Globus pallidus (tissue), 1 donor: ENCODE measurements at regions not wholly inside any gene's neighbourhood (a gene's known extent, or its start where the extent isn't known, plus 50 kb on each side); places are given as distances from the start of the nearest gene placed in this dataset.

ENCODE experiments used
- DNase-seq: peaks from one replicate; pipeline ENCODE4 v3.0.0-alpha.2; 2015; ENCODE audit warnings: low spot score

DNA sequence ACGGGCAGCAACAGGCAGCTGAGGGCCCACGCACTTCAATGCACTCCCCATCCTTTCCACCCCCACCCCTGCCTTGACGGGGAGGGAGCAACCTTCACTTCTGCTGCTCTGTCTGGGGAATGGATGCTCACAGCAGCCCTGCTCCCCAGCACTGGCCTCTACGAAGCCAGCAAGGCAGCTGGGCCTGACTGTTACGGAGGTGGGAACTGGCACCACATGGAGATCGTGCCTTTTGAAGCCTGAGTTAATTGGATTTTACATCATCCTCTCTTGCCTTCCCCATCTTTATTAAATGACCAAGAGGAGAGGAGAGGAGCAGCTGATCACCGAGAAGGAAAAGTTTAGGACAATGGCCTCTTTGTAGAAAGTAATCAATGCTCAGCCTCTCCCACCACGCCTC, 187.0 kb upstream of the RPL38 start:
- no peak for DNase-seq

DNA sequence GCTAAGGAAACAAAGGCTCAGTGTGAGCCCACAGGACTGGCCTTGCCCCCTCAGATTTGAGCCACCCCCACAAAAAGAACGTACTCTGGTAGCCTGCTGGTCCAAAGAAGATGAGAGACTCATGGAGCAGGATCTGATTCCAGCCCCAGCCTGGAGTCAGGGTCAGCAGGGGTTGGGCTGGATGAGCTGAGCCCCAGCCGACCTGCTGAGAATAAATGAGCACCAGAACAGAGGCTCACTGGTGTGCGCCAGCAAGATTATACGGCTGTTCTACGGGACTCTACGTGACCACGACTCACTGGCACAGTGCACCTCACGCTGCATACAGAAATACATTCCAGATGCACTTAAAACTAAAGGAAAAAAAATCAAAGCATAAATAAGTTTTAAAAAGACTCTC, 186.0 kb upstream of the RPL38 start:
- no peak for DNase-seq

DNA sequence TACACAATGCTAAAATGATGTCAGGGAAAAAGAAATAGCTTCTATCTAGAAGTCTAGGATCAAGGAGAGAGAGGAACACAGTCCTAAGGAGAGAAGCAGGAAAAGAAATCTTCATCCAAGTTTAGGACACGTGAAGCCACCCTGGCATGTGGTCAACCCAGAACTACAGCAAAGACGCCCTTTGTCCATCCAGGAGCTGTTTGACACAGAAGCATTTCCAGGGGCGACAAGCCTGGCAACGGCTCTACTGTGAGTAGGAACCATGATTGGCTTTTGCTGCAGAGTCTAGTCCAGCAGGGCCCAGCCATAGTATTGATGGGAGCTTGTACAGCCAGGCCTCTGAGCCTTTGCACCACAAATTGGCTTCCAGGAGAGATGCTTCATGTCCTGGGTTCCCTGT, 185.4 kb upstream of the RPL38 start:
- DNase-seq = peak; percentile 32

DNA sequence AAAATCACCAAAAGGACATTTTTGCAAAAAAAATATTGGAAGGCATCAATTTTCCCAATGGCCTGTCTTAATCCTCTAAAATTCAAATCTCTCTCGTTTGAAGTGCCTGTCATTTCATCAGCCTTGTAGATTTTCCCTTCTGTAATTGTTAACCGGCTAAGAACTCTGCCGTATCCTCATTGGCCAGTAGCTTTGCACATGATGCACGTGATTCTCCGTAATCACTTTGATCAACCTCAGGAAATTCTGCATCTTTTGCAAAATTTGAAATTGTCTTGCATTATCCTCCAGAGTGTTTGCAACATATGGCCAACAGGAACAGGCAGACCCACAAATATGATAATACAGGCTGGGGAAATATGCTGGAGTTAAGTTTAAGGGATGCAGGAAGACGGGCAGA, 184.2 kb upstream of the RPL38 start:
- DNase-seq = no peak

DNA sequence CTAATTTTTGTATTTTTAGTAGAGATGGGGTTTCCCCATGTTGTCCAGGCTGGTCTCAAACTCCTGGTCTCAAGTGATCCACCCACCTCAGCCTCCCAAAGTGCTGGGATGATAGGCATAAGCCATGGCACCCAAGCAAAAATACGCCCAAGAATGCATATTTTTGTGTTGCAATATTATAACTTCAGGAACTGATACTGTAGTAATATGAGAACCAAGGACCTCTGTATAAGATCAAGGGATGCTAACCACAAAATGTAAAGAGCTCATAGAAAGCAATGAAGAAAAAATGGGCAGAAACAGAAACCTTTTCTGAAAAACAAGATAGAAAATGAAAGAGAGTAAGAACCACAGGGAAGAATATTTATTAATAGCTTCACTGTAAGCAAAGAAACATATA, 183.6 kb upstream of the RPL38 start:
- no peak for DNase-seq

DNA sequence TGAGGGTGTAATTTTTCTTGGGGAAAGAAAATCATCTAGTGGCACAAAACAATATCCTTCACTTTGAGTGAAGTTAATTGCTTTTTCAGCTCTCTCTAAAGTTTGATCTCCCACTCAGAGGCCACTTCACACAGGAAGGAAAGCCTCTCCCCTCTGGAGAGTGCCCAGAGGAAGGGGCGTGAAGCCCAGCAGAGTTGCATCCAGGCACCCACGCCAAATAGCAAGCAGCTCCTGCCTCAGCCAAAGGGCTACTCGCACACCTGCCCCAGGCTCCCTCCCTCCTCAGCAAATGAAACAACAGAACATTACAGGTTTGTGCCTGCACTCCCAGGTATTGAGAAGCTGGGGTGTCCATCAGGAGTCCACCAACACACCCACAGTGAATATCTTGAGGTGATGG, 183.0 kb upstream of the RPL38 start:
- no peak for DNase-seq

DNA sequence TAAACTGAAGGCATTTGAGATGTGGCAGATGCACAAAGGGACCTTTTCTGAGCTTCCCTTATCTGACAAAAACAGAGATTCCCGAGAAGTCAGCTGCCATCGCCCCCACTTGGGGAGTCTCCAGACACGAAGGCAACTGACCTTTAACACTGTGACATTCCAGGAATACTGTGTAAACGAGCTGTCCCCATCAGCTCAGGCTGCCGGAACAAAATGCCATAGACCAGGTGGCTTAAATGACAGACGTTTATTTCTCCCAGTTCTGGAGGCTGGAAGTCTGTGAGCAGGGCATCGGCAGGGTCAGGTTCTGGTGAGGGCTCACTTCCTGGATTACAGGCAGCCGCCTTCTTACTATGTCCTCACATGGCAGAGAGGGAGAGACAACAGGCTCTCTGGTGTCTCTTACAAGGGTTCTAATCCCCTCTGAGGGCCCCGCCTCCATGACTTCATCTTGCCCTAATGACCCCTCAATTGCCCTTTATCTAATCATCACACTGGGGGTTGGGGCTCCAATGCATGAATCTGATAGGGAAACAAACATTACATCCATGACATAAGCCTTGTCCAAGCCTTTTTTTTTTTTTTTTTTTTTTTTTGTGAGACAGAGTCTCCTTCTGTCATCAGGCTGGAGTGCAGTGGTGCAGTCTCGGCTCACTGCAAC, 178.5 kb upstream of the RPL38 start:
- no peak for DNase-seq

DNA sequence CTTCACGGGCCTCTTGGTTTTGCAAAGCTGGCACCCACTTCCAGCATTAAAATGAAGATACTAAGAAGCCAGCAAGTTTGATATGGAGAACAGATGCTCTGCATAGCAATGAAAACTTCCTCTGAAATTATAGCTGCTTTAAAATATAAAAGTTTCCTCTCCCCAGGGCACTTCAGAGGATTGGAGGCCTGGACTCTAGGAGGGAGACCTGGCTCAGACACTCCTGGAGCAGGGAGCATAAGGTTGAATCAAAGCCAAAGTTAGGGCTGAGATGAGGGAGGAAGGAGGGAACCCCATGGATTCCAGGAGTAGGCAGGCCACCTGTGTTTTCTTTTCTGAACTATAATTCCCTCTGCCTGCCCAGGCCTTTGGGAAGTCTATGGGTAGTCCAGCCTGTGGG, 176.0 kb upstream of the RPL38 start:
- DNase-seq = no peak

DNA sequence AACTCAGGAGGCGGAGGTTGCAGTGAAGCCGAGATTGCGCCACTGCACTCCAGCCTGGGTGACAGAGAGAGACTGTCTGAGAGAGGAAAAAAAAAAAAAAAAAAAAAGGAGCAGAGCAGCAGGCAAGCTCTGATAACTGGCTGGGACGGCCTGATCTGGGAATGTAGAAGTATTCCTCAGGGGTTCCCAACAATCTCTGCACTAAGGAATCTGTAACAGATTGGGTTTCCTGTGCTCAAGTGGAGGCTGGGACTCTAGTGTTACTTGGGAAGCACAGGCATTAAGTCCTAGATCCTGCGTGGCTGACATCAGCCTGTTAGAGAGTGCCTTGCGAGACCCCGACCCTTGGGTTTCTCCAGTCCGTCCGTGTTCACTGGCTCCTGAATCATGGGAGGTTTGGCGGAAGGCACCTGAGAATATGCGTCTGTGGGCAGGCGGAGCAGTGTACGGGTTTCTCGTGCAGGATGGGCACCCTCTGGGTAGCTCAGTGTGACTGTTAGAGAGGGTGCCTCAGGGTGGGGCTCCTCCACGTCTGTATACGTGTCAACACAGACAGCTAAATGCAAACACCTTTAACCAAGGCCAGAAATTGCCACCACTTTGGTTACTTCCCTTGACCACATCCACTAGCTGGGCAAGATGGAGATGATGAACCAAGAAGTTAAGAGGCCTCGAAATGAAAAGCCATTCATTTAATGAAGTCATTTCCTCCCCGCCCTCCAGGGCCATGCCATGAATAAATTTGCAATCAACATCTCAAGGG, 174.9 kb upstream of the RPL38 start:
- no peak for DNase-seq

DNA sequence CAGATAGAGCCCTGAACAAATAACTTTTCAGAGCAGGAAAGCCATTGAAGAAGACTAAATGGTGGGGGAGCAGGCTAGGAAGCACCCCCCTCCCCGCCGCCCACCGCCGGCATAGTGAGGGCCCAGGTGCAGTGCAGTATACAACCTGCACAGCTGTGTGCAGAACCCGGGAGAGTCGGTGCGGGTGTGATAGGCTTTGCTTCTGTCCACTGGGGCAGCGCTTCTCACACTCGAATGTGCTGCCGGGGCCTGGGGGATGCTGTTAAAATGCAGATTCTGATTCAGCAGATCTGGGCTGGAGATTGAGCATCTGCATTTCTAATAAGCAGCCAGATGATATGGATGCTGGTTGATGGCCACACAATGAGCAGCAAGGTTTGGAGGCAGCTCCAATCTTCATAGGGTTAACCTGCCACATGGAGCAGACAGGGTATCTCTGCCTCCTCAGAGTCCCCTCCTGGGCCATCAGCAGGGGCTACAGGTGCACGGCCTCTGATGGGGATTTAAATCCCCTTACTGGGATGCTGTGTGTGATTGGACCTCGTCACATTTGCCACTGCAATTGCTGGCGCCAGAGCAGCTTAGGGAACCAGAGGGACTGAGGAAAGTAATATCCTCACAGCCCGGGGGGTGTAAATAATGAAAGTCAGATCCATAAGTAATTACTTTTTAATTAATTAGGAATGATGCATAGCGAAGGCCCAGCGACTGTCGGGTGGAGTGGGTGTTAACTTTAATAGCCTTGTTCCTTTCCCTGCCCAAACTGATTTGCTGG, 172.0 kb upstream of the RPL38 start:
- DNase-seq = no peak

DNA sequence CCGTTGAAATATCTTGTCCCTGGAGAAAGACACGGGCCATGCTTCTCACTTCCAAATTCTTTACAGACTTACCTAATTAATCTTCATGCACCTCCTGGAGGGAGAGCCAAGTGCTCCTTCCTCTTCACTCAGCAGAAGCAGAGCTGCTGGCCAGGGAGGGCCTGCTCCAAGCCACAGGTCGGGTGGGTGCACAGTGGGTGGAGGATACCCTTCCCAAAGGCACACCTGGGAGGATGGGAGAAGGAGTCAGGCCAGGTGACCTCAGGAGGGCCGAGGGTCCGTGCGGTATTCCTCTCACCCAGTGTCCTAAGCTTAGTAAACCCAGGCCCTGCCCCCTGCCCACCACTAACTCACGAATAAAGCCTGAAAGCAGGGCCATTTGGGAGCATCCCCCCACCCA, 171.3 kb upstream of the RPL38 start:
- no peak for DNase-seq

DNA sequence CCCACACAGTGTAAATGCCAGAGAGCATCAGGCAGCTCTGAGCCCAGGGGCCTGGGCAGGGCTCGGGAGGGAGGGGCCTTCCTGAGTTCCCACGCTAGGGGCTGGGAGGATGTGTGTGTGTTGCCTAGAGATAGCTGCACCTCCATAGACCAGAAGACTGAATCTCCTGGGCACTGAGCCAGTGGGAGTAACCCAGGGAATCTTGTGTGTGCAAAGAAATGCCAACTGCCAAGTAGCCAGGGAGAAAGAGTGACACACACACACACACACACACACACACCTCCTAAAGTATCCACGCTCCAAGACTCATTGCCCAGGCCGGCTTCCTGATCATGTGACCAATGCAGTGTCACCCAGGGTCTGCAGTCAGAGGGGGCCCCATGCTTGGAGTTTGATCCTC, 166.2 kb upstream of the RPL38 start:
- DNase-seq = no peak

DNA sequence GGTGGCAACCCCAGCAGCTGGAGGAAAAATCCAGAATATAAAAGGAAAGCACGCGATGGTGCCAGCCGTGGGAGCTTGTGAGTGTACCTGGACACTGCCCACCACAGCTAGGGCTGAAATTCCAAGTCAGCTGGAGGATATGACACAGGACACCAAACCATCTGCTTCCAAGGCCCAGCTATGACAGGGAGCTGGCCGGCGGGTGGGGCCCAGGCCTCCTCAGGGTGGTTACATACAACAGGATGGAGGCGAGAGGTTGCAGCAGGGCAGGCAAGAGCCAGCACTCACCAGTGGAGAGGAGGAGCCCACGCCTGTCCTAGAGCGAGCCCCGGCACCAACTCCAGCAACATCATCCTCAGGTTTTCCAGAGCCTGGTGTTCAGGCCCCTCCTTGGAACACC, 163.2 kb upstream of the RPL38 start:
- no peak for DNase-seq

DNA sequence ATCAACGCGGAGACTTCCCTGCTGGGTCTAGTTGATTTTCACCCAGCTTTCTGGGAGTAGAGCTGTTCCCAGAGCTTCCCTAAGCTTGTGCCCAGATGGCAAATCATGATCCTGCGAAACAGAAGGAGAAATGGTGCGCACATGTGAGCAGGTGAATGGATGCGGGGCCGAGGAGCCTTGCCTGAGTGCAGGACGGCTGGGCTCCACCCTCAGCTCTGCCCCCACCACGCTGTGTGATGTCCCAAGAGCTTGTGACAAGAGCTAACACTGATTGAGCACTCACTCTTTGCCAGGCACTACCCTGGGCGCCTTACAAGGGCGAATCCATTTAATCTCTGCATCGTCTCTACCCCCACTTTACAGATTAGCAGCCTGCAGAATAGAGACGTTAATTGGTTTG, 162.7 kb upstream of the RPL38 start:
- DNase-seq = no peak

DNA sequence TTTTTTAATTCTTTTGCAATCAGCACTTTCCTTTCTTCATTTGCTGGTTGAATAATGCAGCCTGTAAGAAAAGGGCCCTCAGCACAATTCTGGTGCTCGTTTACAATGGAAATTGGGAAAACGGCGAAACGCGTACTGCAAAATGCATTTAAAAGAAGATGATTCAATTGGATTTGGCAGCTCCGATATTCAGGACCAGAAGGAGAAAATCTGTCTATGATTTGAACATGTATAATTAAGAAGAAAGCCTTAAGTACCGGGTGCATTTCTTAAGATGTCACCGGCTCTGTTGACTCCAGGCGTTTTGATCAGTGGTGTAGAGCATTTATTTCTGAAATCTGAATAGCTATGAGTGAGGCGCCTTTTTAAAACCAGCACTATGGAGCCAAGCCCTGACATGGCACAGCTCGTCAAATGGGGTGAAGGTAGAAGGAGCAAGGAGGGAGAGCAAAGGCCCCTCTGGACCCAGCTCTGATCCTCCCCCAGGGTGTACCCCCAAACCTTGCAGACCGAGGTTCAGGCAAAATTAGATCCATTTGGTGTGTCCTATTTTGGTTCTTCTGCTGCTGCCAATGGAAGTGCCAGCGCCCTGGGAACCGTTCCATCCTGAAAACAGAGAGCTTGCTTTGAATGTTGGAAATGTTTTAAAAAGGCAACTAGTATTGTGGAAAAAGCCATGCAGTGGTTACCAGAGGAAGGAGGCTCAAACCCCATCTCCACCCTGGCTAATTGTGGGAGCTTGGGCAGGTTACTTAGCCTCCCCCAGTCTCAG, 161.4 kb upstream of the RPL38 start:
- peak; percentile 18 for DNase-seq

DNA sequence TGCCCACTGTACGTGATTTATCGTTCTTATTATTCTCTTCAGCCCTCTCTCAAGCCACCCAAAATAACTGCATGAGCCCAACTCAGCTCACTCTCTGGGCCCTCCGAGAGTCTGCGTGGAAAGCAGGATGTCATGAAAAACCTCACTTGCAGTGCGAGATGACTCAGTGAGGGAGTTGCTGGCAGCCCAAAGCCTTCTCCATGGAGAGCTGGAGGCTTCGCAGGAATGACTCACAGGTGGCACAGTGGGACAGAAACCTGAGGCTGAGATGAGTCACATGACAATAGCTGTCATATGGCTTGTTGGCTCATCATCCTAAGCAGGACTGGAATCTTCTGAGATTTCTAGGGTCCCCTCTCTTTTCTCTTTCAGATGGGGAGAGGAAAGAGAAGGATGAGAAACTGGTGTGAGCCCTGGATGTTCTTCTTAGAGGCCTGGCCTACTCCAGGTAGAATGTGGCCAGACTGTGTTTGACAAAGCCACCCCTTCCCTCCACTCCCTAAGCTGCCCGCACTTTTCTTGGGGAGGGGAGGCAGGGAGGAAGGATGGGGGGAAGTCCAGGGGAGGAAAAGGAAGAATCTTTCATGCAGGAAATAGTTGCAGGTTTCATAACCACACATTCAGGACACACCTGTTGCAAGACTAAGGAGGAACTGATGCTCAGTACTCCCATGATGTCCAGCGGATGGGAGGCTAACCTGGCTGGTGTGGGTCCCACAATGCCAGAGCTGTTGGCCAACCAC, 160.6 kb upstream of the RPL38 start:
- peak; percentile 31 for DNase-seq

DNA sequence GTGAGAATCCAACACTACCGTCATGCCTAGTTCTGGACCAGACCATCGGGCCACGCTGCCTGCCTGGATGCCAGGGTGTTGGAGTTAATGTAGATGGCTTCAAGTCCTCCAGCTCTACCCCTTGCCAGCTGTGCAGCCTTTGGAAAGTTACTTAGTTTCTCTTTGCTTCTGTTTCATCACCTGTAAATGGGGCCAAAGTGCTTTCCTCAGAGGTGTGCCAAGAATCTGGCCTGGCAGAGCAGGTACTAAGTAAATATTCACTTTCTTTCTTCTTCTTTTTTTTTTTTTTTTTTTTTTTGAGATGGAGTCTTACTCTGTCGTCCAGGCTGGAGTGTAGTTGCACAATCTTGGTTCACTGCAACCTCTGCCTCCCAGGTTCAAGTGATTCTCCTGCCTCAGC, 159.5 kb upstream of the RPL38 start:
- DNase-seq = no peak

DNA sequence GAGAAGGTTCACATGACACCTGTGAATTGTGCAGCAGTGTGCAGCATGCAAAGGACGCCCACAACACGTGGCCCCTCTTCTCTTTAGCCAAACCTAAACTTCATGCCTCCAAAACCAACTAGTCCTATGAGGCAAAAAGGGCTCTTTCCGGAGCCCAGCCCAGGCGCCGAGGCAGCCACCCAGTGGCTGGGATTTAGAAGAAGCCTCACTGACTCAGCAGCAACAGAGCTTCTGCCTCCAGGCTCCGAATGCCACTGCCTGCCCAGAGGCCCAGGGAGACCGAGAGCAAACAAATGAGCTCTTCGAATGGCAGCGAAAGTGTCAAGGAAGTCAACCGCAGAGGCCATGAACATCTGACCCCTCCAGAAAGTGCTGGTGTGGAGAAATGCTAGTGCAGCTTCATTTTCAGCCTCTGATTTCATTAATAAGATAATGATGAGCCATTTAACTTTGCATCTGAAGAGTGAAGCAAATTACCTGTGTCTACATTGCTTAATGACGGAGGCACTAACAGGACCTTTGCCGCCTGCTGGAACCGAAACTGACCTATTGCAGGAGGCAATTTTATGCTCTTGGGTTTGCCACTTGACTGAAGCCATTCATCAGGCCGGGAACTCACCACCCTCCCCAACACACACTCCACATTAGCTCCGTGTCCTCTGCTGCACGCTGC, 157.7 kb upstream of the RPL38 start:
- DNase-seq = no peak

DNA sequence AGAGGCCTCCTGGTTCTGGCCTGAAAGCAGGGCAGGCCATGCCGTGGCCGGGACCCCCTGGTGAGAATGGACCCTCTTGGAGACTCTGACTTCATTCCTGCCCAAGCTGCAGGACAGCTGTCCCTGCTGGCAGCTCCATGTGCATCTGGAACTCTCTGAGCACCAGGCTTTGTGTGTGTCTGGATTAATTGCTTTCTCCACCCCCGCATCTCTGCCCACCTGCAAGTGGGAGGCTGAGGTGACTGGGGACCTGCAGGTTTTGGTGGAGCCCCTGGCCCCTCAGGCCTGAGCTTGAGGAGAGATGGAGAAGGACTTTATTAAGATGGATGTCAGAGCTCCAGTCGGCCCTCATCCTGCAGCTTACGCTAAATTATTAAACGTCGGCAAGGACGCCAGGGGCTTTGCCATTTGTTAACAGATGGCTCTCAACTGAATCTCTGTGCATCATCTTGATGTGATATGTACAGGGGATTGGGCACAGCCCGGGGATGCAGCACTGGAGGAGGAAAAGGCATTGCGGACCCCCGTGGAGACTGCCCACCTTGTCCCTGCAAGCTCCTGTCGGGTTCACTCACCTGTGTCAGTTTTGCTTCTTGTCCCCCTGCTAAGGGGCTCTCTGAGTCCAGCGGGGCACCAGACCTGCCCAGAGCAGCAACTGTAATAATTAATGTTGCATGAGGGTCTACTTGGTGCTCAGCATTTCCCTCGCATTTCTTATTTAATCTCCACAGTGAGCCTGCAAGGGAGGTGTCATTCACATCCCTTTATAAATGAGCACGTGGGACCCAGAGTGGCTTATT, 154.1 kb upstream of the RPL38 start:
- no peak for DNase-seq

DNA sequence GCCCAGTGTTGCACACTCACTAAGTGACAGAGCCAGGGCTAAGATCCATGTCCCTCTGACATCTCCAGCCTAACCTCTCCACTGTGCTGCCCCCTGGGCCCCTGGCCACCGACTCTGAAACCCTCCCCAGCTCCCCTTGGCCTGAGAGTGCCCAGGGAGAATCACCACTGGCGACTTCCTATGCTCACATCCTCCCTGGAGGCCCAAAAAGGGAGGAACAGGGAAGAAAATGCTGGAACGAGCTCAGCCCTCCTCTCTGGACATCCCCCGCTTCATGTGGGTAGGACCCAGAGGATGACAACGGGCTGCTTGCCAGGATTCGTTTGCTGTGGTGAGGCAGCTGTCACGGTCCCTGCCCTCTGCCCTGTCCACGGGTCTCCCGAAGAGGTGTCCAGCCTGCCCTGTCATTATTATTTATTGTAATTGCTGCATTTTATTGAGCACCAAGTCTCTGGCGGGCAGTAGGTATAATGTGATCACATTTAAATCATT, 153.5 kb upstream of the RPL38 start:
- DNase-seq = no peak
